Lung (tissue), 11 donors: ENCODE measurements at regions not wholly inside any gene's neighbourhood (a gene's known extent, or its start where the extent isn't known, plus 50 kb on each side); places are given as distances from the start of the nearest gene placed in this dataset.
"Not testable (repeated sequence)": the region's sequence is repeated elsewhere in the genome, so short reads cannot be mapped to it uniquely, and the experiment has no call there.

Source experiments
- ATAC-seq: fragments of 200-7000 bp; cut with Tn5 transposase; one replicate; pipeline ENCODE4 v1.9.1; 2020; ENCODE audit warnings: moderate number of reproducible peaks; ENCODE audit not compliant: insufficient read depth, low FRiP score
- DNase-seq, 3 donors: peaks; one replicate each; pipeline ENCODE4 v3.0.0-alpha.2; 2013 to 2017
- H3K27ac ChIP-seq, 2 donors: one replicate each; pipeline ENCODE4 v1.5.1; 2013; ENCODE audit warnings: mild to moderate bottlenecking in 2 of 2, moderate library complexity in 2 of 2, control low read depth in 1 of 2, inconsistent platforms in 1 of 2, low read depth in 1 of 2, low read length in 1 of 2
- H3K27me3 ChIP-seq, 3 donors: one replicate each; pipeline ENCODE4 v1.5.1; 2013; ENCODE audit warnings: low read length in 2 of 3; ENCODE audit not compliant: control insufficient read depth in 3 of 3, insufficient read depth in 3 of 3
- H3K36me3 ChIP-seq, 4 donors: one replicate each; pipeline ENCODE4 v1.5.1; 2013; ENCODE audit warnings: low read length in 4 of 4, mild to moderate bottlenecking in 1 of 4, moderate library complexity in 1 of 4; ENCODE audit not compliant: control insufficient read depth in 4 of 4, insufficient read depth in 4 of 4
- H3K4me1 ChIP-seq, 5 donors: one replicate each; pipeline ENCODE4 v1.5.1; 2013; ENCODE audit warnings: low read length in 5 of 5, mild to moderate bottlenecking in 2 of 5, moderate library complexity in 1 of 5; ENCODE audit not compliant: control insufficient read depth in 5 of 5, insufficient read depth in 5 of 5
- H3K4me3 ChIP-seq: one replicate; pipeline ENCODE4 v1.5.1; 2013; ENCODE audit warnings: mild to moderate bottlenecking, control low read depth, moderate library complexity
- H3K9ac ChIP-seq, 2 donors: one replicate each; pipeline ENCODE4 v1.5.1; 2013; ENCODE audit warnings: low read length in 2 of 2, control low read depth in 1 of 2; ENCODE audit not compliant: insufficient read depth in 1 of 2
- H3K9me3 ChIP-seq, 4 donors: one replicate each; pipeline ENCODE4 v1.5.1; 2013; ENCODE audit warnings: low read length in 3 of 4, mild to moderate bottlenecking in 1 of 4, moderate library complexity in 1 of 4; ENCODE audit not compliant: control insufficient read depth in 4 of 4, insufficient read depth in 3 of 4
- WGBS, 2 donors: extraction: QIAGEN DNeasy Blood & Tissue Kit; methylation state at CpG; one replicate each; pipeline ENCODE4 v1.1.7; 2013; 5-methylcytosine and 5-hydroxymethylcytosine counted together
- TF ChIP-seq, protein P1 (sequence below): IDR thresholded peaks from 2 replicates; pipeline ENCODE4 v1.5.1; 2012; ENCODE audit warnings: mild to moderate bottlenecking; ENCODE audit errors: control extremely low read depth, extremely low read depth
- donor health status: control.
- donor health status: control.
- donor health status: Bipolar disorder and iron deficiency.
- donor health status: healthy.
- donor health status: DM: yes; HTN: yes; CAD: no.

DNA sequence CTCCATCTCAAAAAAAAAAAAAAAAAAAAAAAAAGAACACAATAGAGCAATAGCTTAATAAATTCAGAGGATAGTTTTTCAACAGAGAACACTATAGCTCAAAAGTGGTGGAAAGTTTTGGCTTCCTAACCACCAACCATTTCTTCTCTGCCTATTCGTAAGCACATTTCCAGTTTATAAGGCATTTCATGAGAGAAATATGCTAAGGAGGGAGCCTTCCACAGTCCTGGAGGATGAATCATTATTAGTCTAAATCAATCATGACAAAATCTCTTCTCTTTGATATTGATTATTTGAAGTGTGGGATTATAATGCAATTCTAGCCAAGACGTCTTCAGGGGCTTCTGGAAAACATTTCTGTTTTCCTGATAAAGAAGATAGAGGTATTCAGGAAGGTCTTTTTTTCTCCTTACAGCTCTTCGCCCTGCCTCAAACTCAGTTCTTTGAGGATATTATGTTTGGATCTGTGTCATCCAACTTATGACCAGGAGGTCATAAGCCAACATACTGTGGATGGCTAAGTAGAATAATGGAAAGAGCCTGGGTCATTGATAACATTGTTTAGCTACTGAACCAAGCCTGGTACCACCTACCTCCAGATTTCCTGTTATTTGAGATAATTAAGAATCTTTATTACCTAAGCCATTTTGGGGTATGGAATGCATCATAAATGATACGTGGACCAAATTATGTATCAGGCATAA is 207.3 kb downstream of the TRIB2 start:
- no peak for ATAC-seq
- DNase-seq, result no peak
- Histone ChIP-seq H3K9ac (no peak overlapping the region), H3K4me3 (no peak overlapping the region), H3K27ac (no peak overlapping the region), H3K4me1 (peaks cover 0 to 8% (median 5%) of the 10 kb centered on the region in 5 donors), H3K36me3 (no peaks in the 10 kb centered on the region), H3K27me3 (no peaks in the 10 kb centered on the region), H3K9me3 (no peaks in the 10 kb centered on the region)
- TF ChIP-seq, protein P1, sequence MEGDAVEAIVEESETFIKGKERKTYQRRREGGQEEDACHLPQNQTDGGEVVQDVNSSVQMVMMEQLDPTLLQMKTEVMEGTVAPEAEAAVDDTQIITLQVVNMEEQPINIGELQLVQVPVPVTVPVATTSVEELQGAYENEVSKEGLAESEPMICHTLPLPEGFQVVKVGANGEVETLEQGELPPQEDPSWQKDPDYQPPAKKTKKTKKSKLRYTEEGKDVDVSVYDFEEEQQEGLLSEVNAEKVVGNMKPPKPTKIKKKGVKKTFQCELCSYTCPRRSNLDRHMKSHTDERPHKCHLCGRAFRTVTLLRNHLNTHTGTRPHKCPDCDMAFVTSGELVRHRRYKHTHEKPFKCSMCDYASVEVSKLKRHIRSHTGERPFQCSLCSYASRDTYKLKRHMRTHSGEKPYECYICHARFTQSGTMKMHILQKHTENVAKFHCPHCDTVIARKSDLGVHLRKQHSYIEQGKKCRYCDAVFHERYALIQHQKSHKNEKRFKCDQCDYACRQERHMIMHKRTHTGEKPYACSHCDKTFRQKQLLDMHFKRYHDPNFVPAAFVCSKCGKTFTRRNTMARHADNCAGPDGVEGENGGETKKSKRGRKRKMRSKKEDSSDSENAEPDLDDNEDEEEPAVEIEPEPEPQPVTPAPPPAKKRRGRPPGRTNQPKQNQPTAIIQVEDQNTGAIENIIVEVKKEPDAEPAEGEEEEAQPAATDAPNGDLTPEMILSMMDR, result no peak
- WGBS, 2 donors, result 88 to 91% methylated on average over 4 of the region's 4 CpGs

DNA sequence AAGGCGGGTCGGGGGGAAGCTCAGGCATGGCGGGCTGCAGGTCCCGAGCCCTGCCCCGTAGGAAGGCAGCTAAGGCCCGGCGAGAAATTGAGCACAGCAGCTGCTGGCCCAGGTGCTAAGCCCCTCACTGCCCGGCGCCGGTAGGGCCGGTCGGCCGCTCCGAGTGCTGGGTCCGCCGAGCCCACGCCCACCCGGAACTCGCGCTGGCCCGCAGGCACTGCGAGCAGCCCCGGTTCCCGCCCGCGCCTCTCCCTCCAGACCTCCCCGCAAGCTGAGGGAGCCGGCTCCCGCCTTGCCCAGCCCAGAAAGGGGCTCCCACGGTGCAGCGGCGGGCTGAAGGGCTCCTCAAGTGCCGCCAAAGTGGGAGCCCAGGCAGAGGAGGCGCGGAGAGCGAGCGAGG is 209.9 kb downstream of the TRIB2 start:
- H3K9me3 ChIP-seq, H3K27ac ChIP-seq, H3K4me3 ChIP-seq, H3K36me3 ChIP-seq, ATAC-seq, DNase-seq, H3K9ac ChIP-seq, H3K27me3 ChIP-seq, H3K4me1 ChIP-seq: not testable (repeated sequence)
- WGBS, 2 donors, result 98 to 99% methylated on average over 22 to 37 of the region's 37 CpGs

DNA sequence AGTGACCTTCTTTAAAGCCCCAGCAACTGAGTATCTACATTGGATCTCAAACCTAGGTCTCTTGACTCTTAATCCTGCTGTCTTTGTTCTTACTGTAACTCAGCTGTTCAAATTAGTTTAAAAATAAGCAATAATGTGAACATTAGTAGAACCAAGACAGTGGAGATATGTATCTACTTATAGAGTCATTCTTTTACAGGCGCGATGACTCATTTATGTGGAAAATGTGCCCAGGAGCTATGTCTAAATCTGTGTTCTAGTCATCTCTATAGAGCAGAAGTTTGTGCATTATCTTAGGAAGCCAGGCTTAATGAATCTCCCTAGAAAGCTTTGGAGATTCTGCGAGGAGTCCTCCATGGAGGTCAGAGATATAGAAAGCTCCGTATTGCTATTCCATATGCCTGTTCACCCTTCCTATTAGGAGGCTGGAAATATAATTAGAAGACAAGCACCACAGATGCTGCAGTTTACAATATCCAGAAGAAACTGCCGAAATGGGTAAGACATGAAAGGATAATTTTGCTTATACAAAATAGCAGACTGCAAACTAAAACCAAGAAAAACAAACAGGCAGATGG is 211.6 kb downstream of the TRIB2 start:
- Histone ChIP-seq H3K9me3 (no peaks in the 10 kb centered on the region), H3K4me1 (peaks cover 0 to 8% (median 0%) of the 10 kb centered on the region in 5 donors), H3K27ac (peak overlapping the region in 1 of 2 donors; percentile 17), H3K9ac (no peak overlapping the region), H3K36me3 (no peaks in the 10 kb centered on the region), H3K27me3 (no peaks in the 10 kb centered on the region), H3K4me3 (no peak overlapping the region)
- TF ChIP-seq, protein P1, result no peak
- 84 to 86% methylated on average over 5 of the region's 5 CpGs for WGBS, 2 donors
- ATAC-seq, result no peak
- DNase-seq, result no peak

DNA sequence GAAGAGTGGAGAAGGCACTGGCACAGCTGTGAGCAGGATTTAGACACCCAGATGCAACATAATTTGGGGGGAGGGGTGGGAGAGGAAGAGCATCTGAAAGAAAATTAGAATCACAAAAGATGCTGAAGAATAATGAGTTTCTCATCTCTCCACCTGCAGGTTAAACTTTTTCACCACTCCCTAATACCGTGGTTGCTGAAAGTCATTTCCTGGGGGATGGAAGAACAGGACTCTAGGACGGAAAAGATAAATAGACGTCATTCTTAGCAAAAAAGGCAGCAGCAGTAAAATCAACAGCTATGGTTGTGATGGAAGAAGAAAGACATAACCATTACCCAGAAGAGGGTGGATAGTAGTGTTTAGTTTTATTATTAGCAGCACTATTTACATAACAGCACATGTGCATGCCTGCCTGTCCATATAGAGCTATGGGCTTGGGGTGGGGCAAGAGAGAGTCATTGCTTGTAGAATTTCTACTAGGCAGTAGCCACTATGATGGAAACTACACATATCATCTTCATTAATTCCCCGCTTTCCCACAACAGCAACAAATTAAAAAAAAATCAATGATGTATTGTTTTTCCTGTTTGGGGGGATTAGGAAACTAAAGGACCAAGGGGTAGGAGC is 212.2 kb downstream of the TRIB2 start:
- no peaks in the 10 kb centered on the region for H3K9me3 ChIP-seq
- H3K4me3 ChIP-seq, result no peak overlapping the region
- ATAC-seq (no peak), DNase-seq (no peak)
- no peaks in the 10 kb centered on the region for H3K36me3 ChIP-seq
- H3K4me1 ChIP-seq, result peaks cover 0 to 8% (median 0%) of the 10 kb centered on the region in 5 donors
- H3K27me3 ChIP-seq, result no peaks in the 10 kb centered on the region
- H3K27ac ChIP-seq, result peak overlapping the region in 1 of 2 donors; percentile 17
- 35 to 55% methylated on average over 4 of the region's 4 CpGs for WGBS, 2 donors
- H3K9ac ChIP-seq, result no peak overlapping the region
- TF ChIP-seq, protein P1, result no peak
